ENCODE measurements at regions not wholly inside any gene's neighbourhood (a gene's known extent, or its start where the extent isn't known, plus 50 kb on each side); places are given as distances from the start of the nearest gene placed in this dataset.

- no CpG with 5 or more reads among the region's 5 CpGs for WGBS (ENCODE audit: insufficient coverage)
- H3K9me3 ChIP-seq (replicated peaks; ENCODE audit: control insufficient read depth, low read depth, low read length) = no peaks in the 10 kb centered on the region
- H3K4me3 ChIP-seq (ENCODE audit: low read length) = no peak overlapping the region
- DNase-seq = no peak
- H3K27me3 ChIP-seq (ENCODE audit: control insufficient read depth, insufficient read depth, low read length) = peaks cover 5% of the 10 kb centered on the region
- H3K27ac ChIP-seq (ENCODE audit: low read length) = no peak overlapping the region
- no peaks in the 10 kb centered on the region for H3K36me3 ChIP-seq (ENCODE audit: control insufficient read depth, insufficient read depth, low read length)
- H3K4me1 ChIP-seq (ENCODE audit: control insufficient read depth, insufficient read depth, low read length) = peaks cover 2% of the 10 kb centered on the region
These were observed 75.7 kb upstream of the NECTIN1 start for GRCh38 chr11:119804698-119805097.

- 84% methylated on average over 4 of the region's 6 CpGs for WGBS (ENCODE audit: insufficient coverage)
These were observed 74.8 kb upstream of the NECTIN1 start for GRCh38 chr11:119803726-119804294.

GRCh38 chr11:119803139-119803538 lies 74.1 kb upstream of the NECTIN1 start:
- H3K4me3 ChIP-seq (ENCODE audit: low read length) = no peak overlapping the region
- peaks cover 4% of the 10 kb centered on the region for H3K27me3 ChIP-seq (ENCODE audit: control insufficient read depth, insufficient read depth, low read length)
- H3K4me1 ChIP-seq (ENCODE audit: control insufficient read depth, insufficient read depth, low read length) = peaks cover 2% of the 10 kb centered on the region
- H3K9me3 ChIP-seq (replicated peaks; ENCODE audit: control insufficient read depth, low read depth, low read length) = no peaks in the 10 kb centered on the region
- no peaks in the 10 kb centered on the region for H3K36me3 ChIP-seq (ENCODE audit: control insufficient read depth, insufficient read depth, low read length)
- no peak for DNase-seq
- WGBS (ENCODE audit: insufficient coverage) = 69% methylated on average over 2 of the region's 6 CpGs
- no peak overlapping the region for H3K27ac ChIP-seq (ENCODE audit: low read length)

More at GRCh38 chr11:119803726-119804294, 74.8 kb upstream of the NECTIN1 start:
- Histone ChIP-seq H3K27ac (ENCODE audit: low read length) (no peak overlapping the region), H3K4me1 (ENCODE audit: control insufficient read depth, insufficient read depth, low read length) (peaks cover 2% of the 10 kb centered on the region), H3K4me3 (ENCODE audit: low read length) (no peak overlapping the region), H3K27me3 (ENCODE audit: control insufficient read depth, insufficient read depth, low read length) (peaks cover 2% of the 10 kb centered on the region), H3K36me3 (ENCODE audit: control insufficient read depth, insufficient read depth, low read length) (no peaks in the 10 kb centered on the region), H3K9me3 (replicated peaks; ENCODE audit: control insufficient read depth, low read depth, low read length) (no peaks in the 10 kb centered on the region)
- no peak for DNase-seq

- WGBS (ENCODE audit: insufficient coverage) = 62% methylated on average over 5 of the region's 5 CpGs
These were observed 73.7 kb upstream of the NECTIN1 start for GRCh38 chr11:119802670-119803069.

GRCh38 chr11:119800619-119801018 lies 71.6 kb upstream of the NECTIN1 start:
- no peak overlapping the region for H3K4me3 ChIP-seq (ENCODE audit: low read length)
- H3K36me3 ChIP-seq (ENCODE audit: control insufficient read depth, insufficient read depth, low read length) = no peaks in the 10 kb centered on the region
- H3K9me3 ChIP-seq (replicated peaks; ENCODE audit: control insufficient read depth, low read depth, low read length) = no peaks in the 10 kb centered on the region
- peaks cover 11% of the 10 kb centered on the region for H3K4me1 ChIP-seq (ENCODE audit: control insufficient read depth, insufficient read depth, low read length)
- no peak for DNase-seq
- H3K27ac ChIP-seq (ENCODE audit: low read length) = no peak overlapping the region
- peaks cover 5% of the 10 kb centered on the region for H3K27me3 ChIP-seq (ENCODE audit: control insufficient read depth, insufficient read depth, low read length)
- WGBS (ENCODE audit: insufficient coverage) = 92% methylated on average over 3 of the region's 5 CpGs

More at GRCh38 chr11:119802670-119803069, 73.7 kb upstream of the NECTIN1 start:
- Histone ChIP-seq H3K9me3 (replicated peaks; ENCODE audit: control insufficient read depth, low read depth, low read length) (no peaks in the 10 kb centered on the region), H3K4me3 (ENCODE audit: low read length) (no peak overlapping the region), H3K36me3 (ENCODE audit: control insufficient read depth, insufficient read depth, low read length) (no peaks in the 10 kb centered on the region), H3K27ac (ENCODE audit: low read length) (no peak overlapping the region), H3K4me1 (ENCODE audit: control insufficient read depth, insufficient read depth, low read length) (peaks cover 2% of the 10 kb centered on the region), H3K27me3 (ENCODE audit: control insufficient read depth, insufficient read depth, low read length) (peaks cover 6% of the 10 kb centered on the region)
- no peak for DNase-seq

- H3K9me3 ChIP-seq (replicated peaks; ENCODE audit: control insufficient read depth, low read depth, low read length) = no peaks in the 10 kb centered on the region
- no peak for DNase-seq
- no peaks in the 10 kb centered on the region for H3K36me3 ChIP-seq (ENCODE audit: control insufficient read depth, insufficient read depth, low read length)
- peaks cover 11% of the 10 kb centered on the region for H3K4me1 ChIP-seq (ENCODE audit: control insufficient read depth, insufficient read depth, low read length)
- H3K27me3 ChIP-seq (ENCODE audit: control insufficient read depth, insufficient read depth, low read length) = peaks cover 5% of the 10 kb centered on the region
- H3K4me3 ChIP-seq (ENCODE audit: low read length) = no peak overlapping the region
- WGBS (ENCODE audit: insufficient coverage) = 78% methylated on average over 1 of the region's 2 CpGs
- H3K27ac ChIP-seq (ENCODE audit: low read length) = no peak overlapping the region
These were observed 71.2 kb upstream of the NECTIN1 start for GRCh38 chr11:119800171-119800570.

- DNase-seq = no peak
- 94% methylated on average over 2 of the region's 3 CpGs for WGBS (ENCODE audit: insufficient coverage)
- H3K27me3 ChIP-seq (ENCODE audit: control insufficient read depth, insufficient read depth, low read length) = peaks cover 5% of the 10 kb centered on the region
These were observed 69.7 kb upstream of the NECTIN1 start for GRCh38 chr11:119798656-119799055.

GRCh38 chr11:119797736-119798135 lies 68.7 kb upstream of the NECTIN1 start:
- Histone ChIP-seq H3K36me3 (ENCODE audit: control insufficient read depth, insufficient read depth, low read length) (no peaks in the 10 kb centered on the region), H3K27me3 (ENCODE audit: control insufficient read depth, insufficient read depth, low read length) (peaks cover 5% of the 10 kb centered on the region), H3K4me3 (ENCODE audit: low read length) (no peak overlapping the region), H3K27ac (ENCODE audit: low read length) (no peak overlapping the region), H3K9me3 (replicated peaks; ENCODE audit: control insufficient read depth, low read depth, low read length) (no peaks in the 10 kb centered on the region), H3K4me1 (ENCODE audit: control insufficient read depth, insufficient read depth, low read length) (peaks cover 11% of the 10 kb centered on the region)
- WGBS (ENCODE audit: insufficient coverage) = 70% methylated on average over 3 of the region's 4 CpGs
- DNase-seq = no peak

More at GRCh38 chr11:119798656-119799055, 69.7 kb upstream of the NECTIN1 start:
- Histone ChIP-seq H3K9me3 (replicated peaks; ENCODE audit: control insufficient read depth, low read depth, low read length) (no peaks in the 10 kb centered on the region), H3K4me1 (ENCODE audit: control insufficient read depth, insufficient read depth, low read length) (peaks cover 11% of the 10 kb centered on the region), H3K27ac (ENCODE audit: low read length) (no peak overlapping the region), H3K4me3 (ENCODE audit: low read length) (no peak overlapping the region), H3K36me3 (ENCODE audit: control insufficient read depth, insufficient read depth, low read length) (no peaks in the 10 kb centered on the region)

- H3K4me1 ChIP-seq (ENCODE audit: control insufficient read depth, insufficient read depth, low read length) = peaks cover 11% of the 10 kb centered on the region
- DNase-seq = no peak
- no peak overlapping the region for H3K27ac ChIP-seq (ENCODE audit: low read length)
- peaks cover 5% of the 10 kb centered on the region for H3K27me3 ChIP-seq (ENCODE audit: control insufficient read depth, insufficient read depth, low read length)
- H3K4me3 ChIP-seq (ENCODE audit: low read length) = no peak overlapping the region
- WGBS (ENCODE audit: insufficient coverage) = 32% methylated on average over 9 of the region's 12 CpGs
- H3K9me3 ChIP-seq (replicated peaks; ENCODE audit: control insufficient read depth, low read depth, low read length) = no peaks in the 10 kb centered on the region
- H3K36me3 ChIP-seq (ENCODE audit: control insufficient read depth, insufficient read depth, low read length) = no peaks in the 10 kb centered on the region
These were observed 68.2 kb upstream of the NECTIN1 start for GRCh38 chr11:119797123-119797611.

GRCh38 chr11:119796363-119797060 lies 67.5 kb upstream of the NECTIN1 start:
- no peak for DNase-seq
- Histone ChIP-seq H3K27ac (ENCODE audit: low read length) (no peak overlapping the region), H3K36me3 (ENCODE audit: control insufficient read depth, insufficient read depth, low read length) (no peaks in the 10 kb centered on the region), H3K27me3 (ENCODE audit: control insufficient read depth, insufficient read depth, low read length) (peaks cover 5% of the 10 kb centered on the region), H3K4me1 (ENCODE audit: control insufficient read depth, insufficient read depth, low read length) (peaks cover 11% of the 10 kb centered on the region), H3K4me3 (ENCODE audit: low read length) (no peak overlapping the region), H3K9me3 (replicated peaks; ENCODE audit: control insufficient read depth, low read depth, low read length) (no peaks in the 10 kb centered on the region)
- WGBS (ENCODE audit: insufficient coverage) = 60% methylated on average over 5 of the region's 8 CpGs

All from muscle of leg (tissue), 3 donors.